Rectal smooth muscle tissue (tissue), 1 donor: ENCODE measurements at regions not wholly inside any gene's neighbourhood (a gene's known extent, or its start where the extent isn't known, plus 50 kb on each side); places are given as distances from the start of the nearest gene placed in this dataset.

Experiments
- H3K27ac ChIP-seq: one replicate; pipeline ENCODE4 v1.7.0; 2013; ENCODE audit warnings: low read depth, low read length, inconsistent platforms
- H3K27me3 ChIP-seq: one replicate; pipeline ENCODE4 v1.7.0; 2013; ENCODE audit warnings: low read length; ENCODE audit not compliant: control insufficient read depth, insufficient read depth
- H3K36me3 ChIP-seq: one replicate; pipeline ENCODE4 v1.7.0; 2013; ENCODE audit warnings: low read length; ENCODE audit not compliant: control insufficient read depth, insufficient read depth
- H3K4me1 ChIP-seq: one replicate; pipeline ENCODE4 v1.7.0; 2013; ENCODE audit warnings: low read length; ENCODE audit not compliant: control insufficient read depth, insufficient read depth
- H3K4me3 ChIP-seq: one replicate; pipeline ENCODE4 v1.7.0; 2013; ENCODE audit warnings: low read length
- H3K9ac ChIP-seq: one replicate; pipeline ENCODE4 v1.7.0; 2013; ENCODE audit warnings: low read length

DNA sequence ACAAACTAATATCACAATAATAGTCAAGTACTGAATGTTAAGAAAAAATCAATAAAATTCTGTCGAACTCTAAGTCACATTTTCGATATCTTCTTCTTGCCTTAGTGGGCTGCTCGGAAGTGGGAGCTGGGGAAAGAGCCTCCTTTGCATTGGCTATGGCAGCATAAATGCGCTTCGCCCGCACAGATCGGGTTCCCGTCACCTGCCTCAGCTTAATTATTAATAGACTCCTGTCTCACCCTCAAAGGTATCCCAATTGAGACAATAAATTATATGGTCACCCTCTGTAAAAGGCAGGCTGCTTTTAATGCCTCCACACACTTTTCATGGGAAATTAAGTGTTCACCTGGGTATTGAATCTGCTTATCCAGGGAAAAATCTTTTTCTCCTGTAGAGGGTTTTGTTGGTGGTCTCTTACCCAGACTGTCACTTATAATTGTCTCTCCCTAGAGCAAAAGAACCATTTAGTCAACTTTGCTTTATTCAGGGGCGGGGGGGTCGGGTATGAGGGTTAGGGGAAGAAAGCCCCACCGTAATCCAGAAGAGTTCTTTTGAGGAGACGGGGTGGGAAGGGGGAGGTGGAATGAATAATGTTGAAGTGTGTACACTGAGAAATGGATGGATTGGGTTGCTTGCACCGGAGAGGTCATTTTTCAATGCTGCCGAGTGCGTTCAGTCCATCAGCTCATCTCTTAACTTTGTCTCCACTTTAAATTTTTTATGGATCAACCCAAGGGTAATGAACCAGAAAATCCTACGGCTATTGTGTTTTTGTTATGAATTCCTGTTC lies 682.6 kb upstream of the SGCG start:
- Histone ChIP-seq H3K4me3 (no peak overlapping the region), H3K27ac (no peak overlapping the region), H3K9ac (no peak overlapping the region), H3K27me3 (no peaks in the 10 kb centered on the region), H3K4me1 (no peaks in the 10 kb centered on the region), H3K36me3 (no peaks in the 10 kb centered on the region)

DNA sequence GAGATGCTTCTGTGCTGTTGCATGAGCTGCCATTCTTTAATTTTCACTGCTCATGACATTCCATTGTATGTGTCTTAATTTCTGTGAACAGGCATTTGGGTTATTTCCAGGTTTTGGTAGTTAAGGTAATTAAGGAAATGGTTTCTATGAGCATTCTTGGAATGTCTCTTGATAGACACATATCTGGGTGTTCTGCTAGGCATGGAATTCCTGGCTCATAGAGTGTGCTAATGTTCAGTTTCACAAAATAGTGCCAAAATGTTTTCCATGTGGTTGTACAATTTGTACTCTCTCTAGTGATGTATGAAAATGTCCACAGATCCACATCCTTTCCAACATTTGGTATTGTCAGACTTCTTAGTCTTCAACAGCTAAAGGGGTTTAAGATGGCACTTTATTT lies 680.9 kb upstream of the SGCG start:
- Histone ChIP-seq H3K4me1 (no peaks in the 10 kb centered on the region), H3K9ac (no peak overlapping the region), H3K36me3 (no peaks in the 10 kb centered on the region), H3K4me3 (no peak overlapping the region), H3K27ac (no peak overlapping the region), H3K27me3 (no peaks in the 10 kb centered on the region)

DNA sequence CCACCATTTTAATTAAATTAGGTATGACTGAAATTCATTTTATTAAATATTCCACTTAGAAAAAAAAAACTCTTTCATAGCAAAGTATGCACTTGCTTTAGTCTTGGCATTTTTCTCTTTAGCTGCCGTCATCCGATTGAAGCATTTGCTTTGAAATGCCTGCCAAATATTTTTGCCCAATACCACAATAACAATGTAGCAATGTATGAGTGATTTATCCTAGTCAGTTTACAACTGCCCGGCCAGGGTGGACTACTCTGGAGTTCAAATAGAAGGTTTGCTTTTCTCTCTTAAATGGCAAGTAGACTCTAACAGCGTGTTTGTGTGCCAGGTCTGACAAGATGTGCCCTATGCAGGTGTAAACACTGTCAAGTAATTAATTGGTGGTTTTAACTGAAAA lies 675.3 kb upstream of the SGCG start:
- Histone ChIP-seq H3K27me3 (no peaks in the 10 kb centered on the region), H3K36me3 (no peaks in the 10 kb centered on the region), H3K27ac (no peak overlapping the region), H3K4me1 (no peaks in the 10 kb centered on the region), H3K4me3 (no peak overlapping the region), H3K9ac (no peak overlapping the region)

DNA sequence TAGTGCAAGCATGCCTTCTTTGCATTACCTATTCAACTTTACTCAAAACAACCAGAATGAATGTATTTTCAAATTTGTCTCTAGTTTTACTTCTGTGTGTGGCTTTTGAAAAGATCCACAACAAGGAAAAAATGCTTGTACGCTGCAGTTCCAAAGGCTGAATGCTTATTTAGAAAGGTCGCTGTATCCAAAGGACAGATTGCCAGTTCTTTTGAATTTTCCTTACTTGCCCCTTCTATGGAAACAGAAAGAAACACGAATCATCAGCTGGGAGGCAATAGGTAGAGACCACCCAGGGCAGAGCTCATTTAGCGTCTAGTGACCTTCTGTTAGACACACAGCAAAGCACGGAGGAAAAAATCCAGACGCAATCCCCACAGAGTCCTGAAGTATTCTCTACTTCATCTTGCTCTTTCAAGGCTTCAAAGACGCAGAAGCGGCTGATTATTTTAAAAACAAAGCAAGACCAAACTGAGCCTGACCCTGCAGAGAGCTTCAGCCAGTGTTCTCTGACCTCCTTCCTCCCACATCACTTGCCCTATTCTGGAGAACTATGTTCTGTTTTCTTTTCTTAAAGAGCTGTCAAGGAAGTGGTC lies 674.6 kb upstream of the SGCG start:
- Histone ChIP-seq H3K27ac (peak overlapping the region; percentile 39), H3K9ac (no peak overlapping the region), H3K27me3 (no peaks in the 10 kb centered on the region), H3K4me3 (peak overlapping the region; percentile 24), H3K4me1 (no peaks in the 10 kb centered on the region), H3K36me3 (no peaks in the 10 kb centered on the region)

DNA sequence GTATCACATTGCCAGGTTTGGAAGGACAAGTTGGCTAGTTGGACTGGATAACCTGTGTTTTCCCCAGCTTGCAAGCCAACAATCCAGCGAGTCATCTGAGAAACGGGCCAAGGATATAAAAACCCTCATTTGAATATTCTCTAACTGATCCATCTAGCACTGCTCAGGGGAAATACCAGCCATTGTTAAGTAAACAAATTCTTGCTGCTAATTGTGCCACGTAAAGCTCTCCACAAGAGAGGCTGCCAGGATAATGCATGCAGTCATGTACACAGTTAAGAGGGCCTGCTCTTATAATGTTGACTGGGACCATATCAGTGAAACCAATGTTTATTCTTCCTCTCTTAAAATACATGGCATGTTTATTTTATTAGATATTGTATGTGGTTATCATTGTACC lies 663.2 kb upstream of the SGCG start:
- Histone ChIP-seq H3K27ac (no peak overlapping the region), H3K9ac (no peak overlapping the region), H3K36me3 (no peaks in the 10 kb centered on the region), H3K4me1 (no peaks in the 10 kb centered on the region), H3K27me3 (peaks cover 2% of the 10 kb centered on the region), H3K4me3 (no peak overlapping the region)

DNA sequence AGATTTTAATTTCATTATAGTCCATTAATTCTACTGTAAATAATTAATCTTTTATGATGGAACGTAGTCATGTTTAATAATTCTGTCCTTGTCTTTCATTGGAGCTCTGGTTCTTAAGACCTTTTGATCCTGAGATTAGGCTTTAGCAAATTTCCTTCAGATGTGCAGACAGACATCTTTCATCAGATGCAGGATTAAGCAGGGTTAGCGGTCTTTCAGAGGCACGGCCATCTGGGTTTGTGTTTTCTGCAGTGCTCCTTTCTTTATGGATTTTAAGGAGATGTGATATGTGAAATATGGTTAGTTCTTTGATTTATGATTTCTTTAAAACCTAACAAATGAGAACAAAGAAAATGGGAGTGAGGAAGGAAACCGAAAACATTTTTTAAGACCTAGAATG lies 643.9 kb upstream of the SGCG start:
- no peak overlapping the region for H3K4me3 ChIP-seq
- H3K27ac ChIP-seq: no peak overlapping the region
- no peaks in the 10 kb centered on the region for H3K4me1 ChIP-seq
- no peaks in the 10 kb centered on the region for H3K27me3 ChIP-seq
- H3K9ac ChIP-seq: no peak overlapping the region
- H3K36me3 ChIP-seq: no peaks in the 10 kb centered on the region

DNA sequence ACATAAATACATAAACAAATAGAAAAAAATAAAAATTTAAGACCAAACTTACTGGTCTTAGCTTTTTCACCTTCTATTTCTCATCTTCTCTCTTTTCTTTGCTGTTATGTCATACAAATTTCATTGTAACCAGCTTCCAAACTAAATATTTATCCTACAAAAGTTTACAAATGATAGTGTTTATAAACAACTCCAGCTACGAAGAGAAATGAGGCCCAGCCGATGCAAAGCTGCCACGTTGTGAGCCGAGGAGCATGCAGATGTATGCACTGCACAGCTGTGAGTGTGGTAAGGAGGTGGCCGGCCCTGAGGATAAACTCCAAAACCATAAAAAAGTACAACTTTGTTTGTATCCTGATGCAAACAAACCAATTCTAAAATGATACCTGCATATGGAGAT lies 642.4 kb upstream of the SGCG start:
- Histone ChIP-seq H3K27me3 (no peaks in the 10 kb centered on the region), H3K9ac (no peak overlapping the region), H3K27ac (no peak overlapping the region), H3K4me3 (no peak overlapping the region), H3K4me1 (no peaks in the 10 kb centered on the region), H3K36me3 (no peaks in the 10 kb centered on the region)

DNA sequence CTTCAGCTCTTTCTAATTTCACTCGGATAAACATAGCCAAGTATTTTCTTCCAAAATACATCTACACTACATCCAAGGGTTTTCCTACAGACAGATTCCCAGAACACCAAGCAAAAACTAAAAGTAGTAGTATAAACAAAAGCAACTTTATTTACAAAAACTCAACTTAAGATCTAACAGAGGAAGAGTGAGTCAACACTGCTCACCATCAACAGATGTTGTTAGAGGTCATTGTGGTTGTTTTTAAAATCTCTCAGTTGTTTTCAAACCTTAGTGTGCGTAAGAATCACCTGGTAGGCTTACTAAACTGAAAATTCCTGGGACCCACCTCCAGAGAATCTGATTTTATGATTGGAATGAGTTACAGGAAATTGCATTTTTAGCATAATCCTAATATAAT lies 631.7 kb upstream of the SGCG start:
- Histone ChIP-seq H3K9ac (no peak overlapping the region), H3K36me3 (no peaks in the 10 kb centered on the region), H3K27ac (no peak overlapping the region), H3K4me3 (no peak overlapping the region), H3K4me1 (no peaks in the 10 kb centered on the region), H3K27me3 (no peaks in the 10 kb centered on the region)

DNA sequence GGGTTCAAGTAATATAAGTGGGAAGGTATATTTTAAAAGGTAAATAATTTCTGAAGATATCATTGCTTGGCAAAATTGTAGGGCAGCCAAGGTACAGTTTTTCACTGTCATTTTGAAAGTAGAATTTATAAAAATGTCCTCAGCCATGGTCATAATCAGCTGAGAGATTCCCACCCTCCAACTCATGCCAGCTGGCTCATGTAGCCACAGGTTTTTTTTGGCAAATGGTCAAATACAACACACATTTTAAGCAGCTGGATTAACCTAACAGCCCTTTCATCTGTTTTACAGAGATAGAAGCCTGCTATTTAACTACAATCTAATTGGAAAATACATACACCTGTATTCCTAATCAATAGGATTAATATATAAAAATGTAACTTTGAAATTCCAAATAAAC lies 619.2 kb upstream of the SGCG start:
- Histone ChIP-seq H3K4me1 (no peaks in the 10 kb centered on the region), H3K27me3 (no peaks in the 10 kb centered on the region), H3K9ac (no peak overlapping the region), H3K36me3 (no peaks in the 10 kb centered on the region), H3K27ac (no peak overlapping the region), H3K4me3 (no peak overlapping the region)

DNA sequence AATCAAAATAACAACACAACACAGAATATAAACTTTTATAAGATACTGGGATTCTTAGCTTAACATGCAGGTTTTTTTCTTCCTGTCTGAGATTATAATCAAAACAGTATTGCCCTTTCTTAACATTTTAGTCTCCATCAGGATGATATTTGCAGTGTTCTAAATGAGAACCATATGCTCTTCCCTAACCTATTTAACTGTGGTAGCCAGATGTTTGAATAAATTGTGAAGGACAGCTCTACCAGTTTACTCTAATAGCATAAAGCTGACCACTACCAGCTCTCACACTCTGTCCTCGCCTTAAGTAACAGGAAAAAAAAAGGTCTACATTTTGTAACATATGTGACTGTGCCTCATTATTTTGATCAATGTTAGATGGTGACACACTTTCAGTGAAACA lies 618.7 kb upstream of the SGCG start:
- no peaks in the 10 kb centered on the region for H3K27me3 ChIP-seq
- no peak overlapping the region for H3K4me3 ChIP-seq
- H3K27ac ChIP-seq: no peak overlapping the region
- H3K9ac ChIP-seq: no peak overlapping the region
- no peaks in the 10 kb centered on the region for H3K36me3 ChIP-seq
- H3K4me1 ChIP-seq: no peaks in the 10 kb centered on the region

DNA sequence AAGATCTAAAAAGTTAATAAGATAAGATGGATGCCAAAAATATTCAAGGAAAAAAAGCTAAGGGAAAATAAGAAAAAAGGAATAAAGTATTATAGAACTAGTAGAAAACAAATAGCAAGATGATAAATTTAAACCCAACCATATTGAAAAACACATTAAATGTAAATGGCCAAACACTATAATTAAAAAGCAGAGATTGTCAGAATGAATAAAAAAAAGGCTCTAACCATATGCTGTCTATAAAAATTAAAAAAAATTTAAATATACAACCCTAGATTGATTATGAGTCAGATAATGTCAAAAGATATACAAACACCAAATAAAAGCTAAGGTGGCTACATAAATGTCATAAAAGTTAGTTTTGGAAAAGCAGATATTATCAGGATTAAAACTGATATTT lies 617.5 kb upstream of the SGCG start:
- Histone ChIP-seq H3K27me3 (no peaks in the 10 kb centered on the region), H3K27ac (no peak overlapping the region), H3K4me3 (no peak overlapping the region), H3K9ac (no peak overlapping the region), H3K36me3 (no peaks in the 10 kb centered on the region), H3K4me1 (no peaks in the 10 kb centered on the region)

DNA sequence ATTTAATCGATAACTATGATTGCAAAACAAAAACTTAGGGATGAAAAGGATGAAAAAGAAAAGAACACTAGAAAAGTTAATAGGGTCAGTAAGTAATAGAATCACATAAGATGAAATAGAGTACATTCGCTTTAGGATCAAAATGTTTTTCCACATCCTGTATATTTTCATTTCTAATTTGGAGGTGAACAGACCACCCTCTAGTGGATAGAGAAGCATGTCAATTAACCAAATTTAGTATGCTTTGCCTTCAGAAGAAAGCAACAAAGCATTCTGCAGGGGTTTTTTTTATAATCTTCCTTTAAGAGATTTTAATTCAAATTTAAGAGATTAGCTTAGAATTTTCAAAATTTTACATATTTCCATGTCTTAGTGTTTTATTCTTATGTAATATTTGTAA lies 611.0 kb upstream of the SGCG start:
- Histone ChIP-seq H3K36me3 (no peaks in the 10 kb centered on the region), H3K4me3 (no peak overlapping the region), H3K4me1 (no peaks in the 10 kb centered on the region), H3K9ac (no peak overlapping the region), H3K27ac (no peak overlapping the region), H3K27me3 (no peaks in the 10 kb centered on the region)

DNA sequence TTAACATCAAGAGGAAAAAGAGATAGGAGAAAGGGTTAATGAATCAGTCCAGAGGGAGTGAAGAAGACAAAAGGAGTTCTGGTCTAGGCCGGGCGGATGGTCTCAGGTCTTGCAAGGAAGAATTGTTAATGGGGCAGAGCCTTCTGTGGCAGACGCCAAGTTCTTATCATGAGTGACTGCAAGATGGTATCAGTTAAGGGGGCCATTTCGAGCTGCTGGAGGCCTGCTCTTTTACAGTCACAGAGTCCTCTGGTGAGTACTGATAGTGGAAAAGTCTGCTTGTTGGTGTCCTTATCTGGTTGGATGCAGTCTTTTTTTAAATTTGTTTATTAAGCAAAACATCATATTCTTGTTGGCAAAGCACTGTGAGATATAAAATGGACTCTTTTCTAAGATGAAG lies 590.9 kb upstream of the SGCG start:
- no peak overlapping the region for H3K9ac ChIP-seq
- H3K27ac ChIP-seq: no peak overlapping the region
- H3K36me3 ChIP-seq: no peaks in the 10 kb centered on the region
- no peaks in the 10 kb centered on the region for H3K27me3 ChIP-seq
- no peak overlapping the region for H3K4me3 ChIP-seq
- no peaks in the 10 kb centered on the region for H3K4me1 ChIP-seq
